Effector memory CD8-positive, alpha-beta T cell (primary cell): ENCODE measurements at regions not wholly inside any gene's neighbourhood (a gene's known extent, or its start where the extent isn't known, plus 50 kb on each side); places are given as distances from the start of the nearest gene placed in this dataset.

Experiments
- ATAC-seq: fragments of 150-1000 bp; cut with Tn5 transposase; replicated peaks from 2 replicates; pipeline ENCODE4 v1.10.0; 2021; ENCODE audit warnings: mild to moderate bottlenecking, moderate library complexity
- DNase-seq, 3 experiments: peaks; one replicate each; pipeline ENCODE4 v3.0.0; 2021
- H3K27ac Mint-ChIP-seq, 2 donors: one replicate each; pipeline ENCODE4 v1.8.0; 2022; ENCODE audit warnings: mild to moderate bottlenecking in 2 of 2, mixed read lengths in 2 of 2, moderate library complexity in 2 of 2
- H3K27me3 Mint-ChIP-seq, 2 donors: one replicate each; pipeline ENCODE4 v1.8.0; 2022; ENCODE audit warnings: mixed read lengths in 2 of 2
- H3K36me3 Mint-ChIP-seq: one replicate; pipeline ENCODE4 v1.8.0; 2022; ENCODE audit warnings: mild to moderate bottlenecking, moderate library complexity, mixed read lengths; ENCODE audit not compliant: insufficient read depth
- H3K4me1 Mint-ChIP-seq, 2 donors: one replicate each; pipeline ENCODE4 v1.8.0; 2022; ENCODE audit warnings: low read depth in 2 of 2, mixed read lengths in 2 of 2
- H3K4me3 Mint-ChIP-seq, 2 donors: one replicate each; pipeline ENCODE4 v1.8.0; 2022; ENCODE audit warnings: mild to moderate bottlenecking in 2 of 2, mixed read lengths in 2 of 2, moderate library complexity in 2 of 2
- H3K9me3 Mint-ChIP-seq, 2 donors: one replicate each; pipeline ENCODE4 v1.8.0; 2022; ENCODE audit warnings: mixed read lengths in 2 of 2

- peaks cover 46 to 74% of the 10 kb centered on the region in 2 donors for H3K27me3 Mint-ChIP-seq
- H3K27ac Mint-ChIP-seq, result no peak overlapping the region
- H3K4me1 Mint-ChIP-seq, result no peaks in the 10 kb centered on the region
- no peak for ATAC-seq
- H3K4me3 Mint-ChIP-seq, result no peak overlapping the region
- peaks cover 0 to 2% of the 10 kb centered on the region in 2 donors for H3K9me3 Mint-ChIP-seq
- DNase-seq, result no peak
- H3K36me3 Mint-ChIP-seq, result no peaks in the 10 kb centered on the region
Measured at GRCh38 chr11:10358696-10359095, 53.8 kb downstream of the ADM start.

DNA sequence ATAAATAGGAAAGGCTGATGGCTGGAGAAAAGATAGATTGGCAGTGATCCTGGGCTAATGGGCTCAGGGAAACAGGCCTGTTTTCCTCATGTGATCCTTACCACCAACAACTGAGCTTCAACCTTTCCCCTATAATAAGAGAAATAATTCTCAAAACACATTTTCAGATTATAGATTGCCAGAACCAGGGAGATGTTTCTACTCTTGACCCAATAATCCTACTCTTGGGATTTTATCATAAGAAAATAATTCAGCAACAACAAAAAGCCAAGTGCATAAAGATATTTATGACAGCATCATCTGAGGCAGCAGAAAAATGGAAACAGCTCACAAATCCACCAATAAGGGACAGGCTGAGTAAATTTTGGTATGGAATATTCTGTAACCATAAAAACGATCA lies 54.3 kb downstream of the ADM start:
- H3K27me3 Mint-ChIP-seq, result peaks cover 43 to 70% of the 10 kb centered on the region in 2 donors

DNA sequence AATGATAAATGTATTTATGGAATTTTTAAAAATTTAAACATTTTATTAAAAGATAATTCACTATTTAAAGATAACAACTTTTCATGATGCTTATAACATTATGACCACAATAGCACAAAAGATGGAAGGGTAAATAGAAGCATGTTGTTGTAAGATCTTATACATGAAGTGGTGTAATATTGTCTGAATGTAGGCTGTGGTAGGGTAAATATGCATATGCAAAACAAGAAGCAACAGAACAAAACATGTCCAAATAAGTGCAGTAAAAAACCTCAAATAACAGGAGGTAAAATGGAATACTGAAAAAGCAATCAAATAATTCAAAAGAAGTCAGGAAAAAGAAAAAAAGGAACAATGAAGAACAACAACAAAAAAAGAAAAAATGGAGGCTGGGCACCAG lies 56.0 kb downstream of the ADM start:
- no peak for ATAC-seq
- no peak overlapping the region for H3K4me3 Mint-ChIP-seq
- peaks cover 44 to 53% of the 10 kb centered on the region in 2 donors for H3K27me3 Mint-ChIP-seq
- H3K9me3 Mint-ChIP-seq, result peaks cover 0 to 2% of the 10 kb centered on the region in 2 donors
- H3K4me1 Mint-ChIP-seq, result no peaks in the 10 kb centered on the region
- no peak for DNase-seq
- no peaks in the 10 kb centered on the region for H3K36me3 Mint-ChIP-seq
- H3K27ac Mint-ChIP-seq, result no peak overlapping the region

More for the DNA sequence above, 54.3 kb downstream of the ADM start:
- Mint-ChIP-seq H3K27ac (no peak overlapping the region), H3K9me3 (peaks cover 0 to 2% of the 10 kb centered on the region in 2 donors), H3K36me3 (no peaks in the 10 kb centered on the region), H3K4me1 (no peaks in the 10 kb centered on the region), H3K4me3 (no peak overlapping the region)
- ATAC-seq, result no peak
- no peak for DNase-seq

DNA sequence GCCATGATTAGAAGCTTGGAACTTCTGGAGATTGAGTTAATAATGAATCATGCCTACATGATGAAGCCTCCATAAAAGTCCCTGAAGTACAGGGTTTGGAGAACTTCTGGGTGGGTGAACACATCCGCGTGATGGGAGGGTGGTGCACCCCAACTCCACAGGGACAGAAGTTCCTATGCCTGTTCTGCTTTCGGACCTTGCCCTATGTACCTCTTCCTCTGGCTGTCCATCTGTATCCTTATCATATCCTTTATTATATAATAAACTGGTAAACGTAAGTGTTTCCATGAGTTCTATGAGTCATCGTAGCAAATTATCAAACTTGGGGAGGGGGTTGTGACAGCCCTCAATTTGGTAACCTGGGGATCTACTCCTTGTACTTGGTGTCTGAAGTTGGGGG lies 60.2 kb downstream of the ADM start:
- Mint-ChIP-seq H3K4me3 (no peak overlapping the region), H3K27ac (no peak overlapping the region), H3K36me3 (peaks cover 2% of the 10 kb centered on the region), H3K27me3 (peaks cover 34 to 44% of the 10 kb centered on the region in 2 donors), H3K9me3 (peaks cover 0 to 2% of the 10 kb centered on the region in 2 donors), H3K4me1 (peaks cover 3% of the 10 kb centered on the region in 2 donors)
- DNase-seq (no peak), ATAC-seq (no peak)

DNA sequence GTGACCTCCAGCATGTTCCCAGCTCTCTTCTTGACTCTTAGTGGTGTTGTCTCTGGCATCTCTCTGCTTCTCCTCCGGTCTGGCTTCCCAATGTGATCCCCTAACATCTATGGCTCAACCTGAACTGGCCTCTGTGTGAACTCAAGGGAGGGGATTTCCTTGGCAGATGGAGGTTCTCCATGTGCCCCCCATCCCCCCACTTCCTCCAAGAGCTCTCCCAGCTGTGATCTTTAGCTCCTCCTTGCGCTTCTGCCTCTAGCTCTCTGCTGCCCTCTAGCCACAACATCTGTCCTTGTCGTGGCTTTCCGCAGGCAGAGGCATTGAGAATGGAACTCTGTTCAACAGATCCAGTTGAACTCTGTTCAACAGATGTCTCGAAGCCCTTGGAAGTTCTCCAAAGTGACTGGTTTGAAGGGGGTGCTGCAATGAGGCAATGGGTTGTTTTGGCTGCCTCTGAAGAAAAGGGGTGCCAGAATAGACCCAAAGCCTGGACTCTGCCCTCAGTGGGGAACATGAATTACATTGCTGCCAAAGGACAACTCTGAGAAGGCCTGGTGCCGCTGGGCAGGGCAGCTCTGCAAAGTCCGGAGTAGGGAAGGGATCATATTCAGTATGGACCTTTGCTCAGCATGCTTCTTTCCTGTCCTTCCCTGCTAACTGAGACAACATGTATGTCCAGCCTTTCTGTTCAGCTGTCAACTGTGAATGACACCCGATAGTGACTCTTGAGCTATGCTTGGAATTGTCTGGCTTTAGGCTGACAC lies 61.9 kb downstream of the ADM start:
- ATAC-seq (peak; percentile 76), DNase-seq (peak; percentile 37 to 41 (median 38))
- Mint-ChIP-seq H3K4me3 (peak overlapping the region in 1 of 2 donors; percentile 2), H3K27me3 (peaks cover 35 to 42% of the 10 kb centered on the region in 2 donors), H3K4me1 (peaks cover 3% of the 10 kb centered on the region in 2 donors), H3K27ac (no peak overlapping the region), H3K9me3 (no peaks in the 10 kb centered on the region), H3K36me3 (peaks cover 2% of the 10 kb centered on the region)

GRCh38 chr11:10371926-10372641 lies 67.2 kb downstream of the ADM start:
- Mint-ChIP-seq H3K9me3 (no peaks in the 10 kb centered on the region), H3K27ac (no peak overlapping the region), H3K27me3 (peaks cover 25 to 52% of the 10 kb centered on the region in 2 donors)

GRCh38 chr11:10373340-10373739 lies 68.5 kb downstream of the ADM start:
- H3K27me3 Mint-ChIP-seq, result peaks cover 18 to 50% of the 10 kb centered on the region in 2 donors
- ATAC-seq, result no peak
- H3K4me3 Mint-ChIP-seq, result no peak overlapping the region
- H3K36me3 Mint-ChIP-seq, result no peaks in the 10 kb centered on the region
- DNase-seq, result no peak
- H3K27ac Mint-ChIP-seq, result no peak overlapping the region
- H3K9me3 Mint-ChIP-seq, result no peaks in the 10 kb centered on the region
- H3K4me1 Mint-ChIP-seq, result no peaks in the 10 kb centered on the region

More at GRCh38 chr11:10371926-10372641, 67.2 kb downstream of the ADM start:
- no peak for DNase-seq
- no peak for ATAC-seq
- peaks cover 2% of the 10 kb centered on the region for H3K36me3 Mint-ChIP-seq
- no peak overlapping the region for H3K4me3 Mint-ChIP-seq
- H3K4me1 Mint-ChIP-seq, result no peaks in the 10 kb centered on the region

GRCh38 chr11:10373929-10374328 lies 69.1 kb downstream of the ADM start:
- Mint-ChIP-seq H3K4me3 (no peak overlapping the region), H3K4me1 (no peaks in the 10 kb centered on the region), H3K9me3 (no peaks in the 10 kb centered on the region), H3K27ac (no peak overlapping the region), H3K36me3 (no peaks in the 10 kb centered on the region), H3K27me3 (peaks cover 18 to 48% of the 10 kb centered on the region in 2 donors)
- DNase-seq (no peak), ATAC-seq (no peak)

DNA sequence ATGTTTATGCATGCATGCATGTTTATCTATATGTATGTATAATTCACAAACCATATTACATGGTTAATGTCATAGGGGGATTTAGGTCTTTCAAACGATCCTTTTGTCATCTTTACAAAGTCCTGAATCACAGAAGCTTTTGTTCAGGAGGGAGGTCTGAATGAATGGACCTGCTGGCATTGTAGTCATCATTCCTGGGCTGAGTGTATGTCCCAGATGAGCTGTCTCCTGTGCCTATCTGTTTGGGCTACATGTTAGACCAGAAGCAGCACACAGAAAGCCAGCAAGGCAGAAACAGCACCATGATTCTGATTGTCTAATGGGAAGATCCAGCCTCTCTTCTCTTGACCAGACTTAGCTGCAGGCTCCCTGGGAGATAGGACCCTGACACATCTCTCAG lies 69.5 kb downstream of the ADM start:
- no peak overlapping the region for H3K4me3 Mint-ChIP-seq
- no peaks in the 10 kb centered on the region for H3K4me1 Mint-ChIP-seq
- no peaks in the 10 kb centered on the region for H3K9me3 Mint-ChIP-seq
- DNase-seq, result no peak
- H3K36me3 Mint-ChIP-seq, result no peaks in the 10 kb centered on the region
- H3K27ac Mint-ChIP-seq, result no peak overlapping the region
- no peak for ATAC-seq
- H3K27me3 Mint-ChIP-seq, result peaks cover 18 to 47% of the 10 kb centered on the region in 2 donors

- Mint-ChIP-seq H3K36me3 (no peaks in the 10 kb centered on the region), H3K4me1 (no peaks in the 10 kb centered on the region), H3K27ac (no peak overlapping the region), H3K4me3 (no peak overlapping the region), H3K9me3 (no peaks in the 10 kb centered on the region), H3K27me3 (peaks cover 16 to 47% of the 10 kb centered on the region in 2 donors)
- no peak for DNase-seq
- no peak for ATAC-seq
Measured at GRCh38 chr11:10375280-10375971, 70.6 kb downstream of the ADM start.

DNA sequence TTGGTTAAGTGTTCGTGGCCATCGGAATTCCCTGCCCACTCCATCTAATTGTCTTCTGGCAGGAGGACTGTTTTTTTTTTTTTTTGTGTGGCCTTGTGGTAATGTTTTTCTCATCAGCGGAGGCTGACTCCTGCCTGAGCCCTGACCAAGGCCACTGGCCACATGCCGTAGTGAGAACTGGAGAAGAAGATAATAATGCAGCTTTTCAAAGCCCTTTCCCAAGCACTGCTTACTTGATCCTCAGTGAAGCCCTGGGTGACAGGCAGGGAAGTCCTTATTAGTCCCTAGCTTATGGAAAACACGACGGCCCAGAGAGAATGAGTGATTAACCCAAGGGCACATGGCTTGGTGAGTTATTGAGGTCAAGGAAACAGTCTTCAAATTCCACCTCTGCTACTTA lies 71.2 kb downstream of the ADM start:
- ATAC-seq (no peak), DNase-seq (no peak)
- H3K36me3 Mint-ChIP-seq, result no peaks in the 10 kb centered on the region
- no peak overlapping the region for H3K27ac Mint-ChIP-seq
- H3K27me3 Mint-ChIP-seq, result peaks cover 15 to 45% of the 10 kb centered on the region in 2 donors
- H3K9me3 Mint-ChIP-seq, result no peaks in the 10 kb centered on the region
- no peaks in the 10 kb centered on the region for H3K4me1 Mint-ChIP-seq
- H3K4me3 Mint-ChIP-seq, result no peak overlapping the region

DNA sequence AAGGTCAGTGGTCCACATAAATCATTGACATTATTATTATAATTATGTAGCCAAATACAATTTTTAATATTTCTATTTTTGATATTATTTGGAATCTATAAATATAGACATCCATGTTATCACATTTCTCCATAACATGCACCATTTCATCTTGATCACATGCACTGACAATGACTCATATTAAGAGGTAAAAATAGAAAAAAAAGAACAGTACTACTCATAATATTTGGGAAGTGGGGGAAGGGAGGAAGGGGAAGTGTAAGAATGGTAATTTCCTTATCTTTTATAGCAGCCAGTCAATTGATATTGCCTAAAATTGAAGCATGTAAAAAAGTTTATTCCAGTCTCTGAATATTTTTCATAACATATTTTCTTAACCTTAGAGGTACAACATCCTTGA lies 72.3 kb downstream of the ADM start:
- no peak for DNase-seq
- no peaks in the 10 kb centered on the region for H3K9me3 Mint-ChIP-seq
- H3K27me3 Mint-ChIP-seq, result peaks cover 21 to 42% of the 10 kb centered on the region in 2 donors
- H3K4me1 Mint-ChIP-seq, result no peaks in the 10 kb centered on the region
- no peak overlapping the region for H3K27ac Mint-ChIP-seq
- ATAC-seq, result no peak
- no peaks in the 10 kb centered on the region for H3K36me3 Mint-ChIP-seq
- no peak overlapping the region for H3K4me3 Mint-ChIP-seq

DNA sequence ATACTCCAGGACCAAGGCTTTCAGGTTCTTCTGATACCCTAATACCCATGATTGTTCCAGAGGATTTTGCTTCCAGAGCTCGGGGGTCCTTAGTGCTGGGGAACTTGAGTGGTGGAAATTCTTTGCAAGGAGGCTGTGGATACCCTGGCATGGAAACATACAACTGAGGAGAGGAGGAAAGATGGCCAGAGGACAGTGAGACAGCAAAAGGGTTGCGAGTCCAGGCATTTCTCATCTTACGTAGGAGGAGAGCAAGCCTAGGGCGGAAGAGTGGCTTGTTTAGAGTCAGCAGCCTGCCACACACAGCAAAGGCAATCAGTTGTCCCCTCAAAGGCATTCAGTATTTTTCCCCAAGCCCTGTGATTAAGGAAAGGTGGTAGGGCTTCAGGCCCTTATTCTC lies 73.5 kb downstream of the ADM start:
- H3K27ac Mint-ChIP-seq, result no peak overlapping the region
- no peak for ATAC-seq
- DNase-seq, result no peak
- no peaks in the 10 kb centered on the region for H3K9me3 Mint-ChIP-seq
- no peaks in the 10 kb centered on the region for H3K36me3 Mint-ChIP-seq
- H3K4me1 Mint-ChIP-seq, result no peaks in the 10 kb centered on the region
- peaks cover 31 to 43% of the 10 kb centered on the region in 2 donors for H3K27me3 Mint-ChIP-seq
- no peak overlapping the region for H3K4me3 Mint-ChIP-seq
